ENCODE measurements at regions not wholly inside any gene's neighbourhood (a gene's known extent, or its start where the extent isn't known, plus 50 kb on each side); places are given as distances from the start of the nearest gene placed in this dataset.

DNA sequence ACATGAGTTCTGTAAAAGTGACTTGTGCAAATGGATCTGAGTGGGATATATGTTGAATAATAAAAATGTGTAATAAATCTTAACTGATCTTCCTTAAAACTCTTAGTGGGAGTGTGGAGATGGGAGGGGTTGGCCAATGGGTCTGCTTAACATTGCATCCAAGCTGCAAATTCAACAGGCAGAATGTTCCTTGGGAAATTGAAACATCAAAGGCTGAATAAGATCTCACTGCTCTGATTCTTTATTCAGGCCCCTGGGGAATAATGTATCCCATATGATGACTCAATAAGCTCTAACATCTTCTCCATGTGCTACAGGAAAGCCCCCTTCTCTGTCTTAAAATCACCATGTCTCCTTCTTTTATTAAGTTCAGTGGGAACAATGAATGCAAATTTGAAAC is 373.2 kb upstream of the PODXL start:
- TF ChIP-seq, protein P1, sequence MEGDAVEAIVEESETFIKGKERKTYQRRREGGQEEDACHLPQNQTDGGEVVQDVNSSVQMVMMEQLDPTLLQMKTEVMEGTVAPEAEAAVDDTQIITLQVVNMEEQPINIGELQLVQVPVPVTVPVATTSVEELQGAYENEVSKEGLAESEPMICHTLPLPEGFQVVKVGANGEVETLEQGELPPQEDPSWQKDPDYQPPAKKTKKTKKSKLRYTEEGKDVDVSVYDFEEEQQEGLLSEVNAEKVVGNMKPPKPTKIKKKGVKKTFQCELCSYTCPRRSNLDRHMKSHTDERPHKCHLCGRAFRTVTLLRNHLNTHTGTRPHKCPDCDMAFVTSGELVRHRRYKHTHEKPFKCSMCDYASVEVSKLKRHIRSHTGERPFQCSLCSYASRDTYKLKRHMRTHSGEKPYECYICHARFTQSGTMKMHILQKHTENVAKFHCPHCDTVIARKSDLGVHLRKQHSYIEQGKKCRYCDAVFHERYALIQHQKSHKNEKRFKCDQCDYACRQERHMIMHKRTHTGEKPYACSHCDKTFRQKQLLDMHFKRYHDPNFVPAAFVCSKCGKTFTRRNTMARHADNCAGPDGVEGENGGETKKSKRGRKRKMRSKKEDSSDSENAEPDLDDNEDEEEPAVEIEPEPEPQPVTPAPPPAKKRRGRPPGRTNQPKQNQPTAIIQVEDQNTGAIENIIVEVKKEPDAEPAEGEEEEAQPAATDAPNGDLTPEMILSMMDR (IDR thresholded peaks at IDR 0.05) = no peak
- no peak for TF ChIP-seq POLR2A (IDR thresholded peaks at IDR 0.05)
